Mucosa of rectum (tissue), 2 donors: ENCODE measurements at regions not wholly inside any gene's neighbourhood (a gene's known extent, or its start where the extent isn't known, plus 50 kb on each side); places are given as distances from the start of the nearest gene placed in this dataset.

Experiments used
- H3K27ac ChIP-seq, 2 donors: one replicate each; pipeline ENCODE4 v1.7.0; 2013; ENCODE audit warnings: inconsistent platforms in 2 of 2, low read depth in 2 of 2, low read length in 2 of 2
- H3K27me3 ChIP-seq, 2 donors: one replicate each; pipeline ENCODE4 v1.7.0; 2013; ENCODE audit warnings: low read length in 2 of 2; ENCODE audit not compliant: control insufficient read depth in 2 of 2, insufficient read depth in 2 of 2
- H3K36me3 ChIP-seq, 2 donors: one replicate each; pipeline ENCODE4 v1.7.0; 2013; ENCODE audit warnings: low read length in 2 of 2; ENCODE audit not compliant: control insufficient read depth in 2 of 2, insufficient read depth in 2 of 2
- H3K4me1 ChIP-seq, 2 donors: one replicate each; pipeline ENCODE4 v1.7.0; 2013; ENCODE audit warnings: low read length in 2 of 2, mild to moderate bottlenecking in 1 of 2; ENCODE audit not compliant: control insufficient read depth in 2 of 2, insufficient read depth in 2 of 2
- H3K4me3 ChIP-seq, 2 donors: one replicate each; pipeline ENCODE4 v1.7.0; 2013; ENCODE audit warnings: low read length in 2 of 2
- H3K9ac ChIP-seq, 2 donors: one replicate each; pipeline ENCODE4 v1.7.0; 2013; ENCODE audit warnings: low read length in 2 of 2, low read depth in 1 of 2, mild to moderate bottlenecking in 1 of 2
- H3K9me3 ChIP-seq, 2 donors: one replicate each; pipeline ENCODE4 v1.7.0; 2013; ENCODE audit warnings: low read length in 2 of 2; ENCODE audit not compliant: control insufficient read depth in 2 of 2
- donor health status: healthy.
- donor health status: Normal muscosa, but diverticular disease.

DNA sequence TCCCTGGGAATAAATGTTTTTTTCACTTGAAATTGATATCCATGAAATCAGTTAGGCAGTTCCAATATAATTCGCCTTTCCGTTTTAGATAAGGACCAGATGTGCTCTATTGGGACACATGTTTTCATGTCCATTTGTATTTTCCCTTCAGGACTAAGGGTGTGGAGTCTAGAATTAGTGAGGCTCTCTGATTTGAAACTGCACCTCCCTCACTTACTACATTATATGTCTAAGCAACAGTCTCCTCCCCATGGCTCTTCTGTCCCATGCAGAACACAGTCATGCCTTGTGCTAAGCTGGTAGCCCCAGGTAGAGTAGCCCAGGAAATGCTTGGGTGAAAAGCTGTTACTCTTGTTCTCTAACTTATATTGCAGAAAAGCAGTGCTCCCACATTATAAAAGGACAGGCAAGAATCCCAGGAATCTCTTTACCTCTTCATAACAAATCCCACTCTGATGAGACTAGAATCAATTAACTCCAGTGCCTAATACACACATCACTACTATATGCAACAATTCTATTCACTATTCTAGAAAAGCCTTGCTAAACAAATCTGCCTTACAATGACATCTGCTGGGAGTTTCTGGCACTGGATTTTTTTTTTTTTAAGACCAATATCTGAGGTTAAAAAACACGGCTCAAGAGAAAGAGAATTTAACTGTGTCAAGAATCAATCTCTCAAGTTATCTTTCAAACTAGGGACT, 293.9 kb downstream of the SNX13 start:
- Histone ChIP-seq H3K27me3 (no peaks in the 10 kb centered on the region), H3K9me3 (no peaks in the 10 kb centered on the region), H3K9ac (no peak overlapping the region), H3K27ac (no peak overlapping the region), H3K4me1 (no peaks in the 10 kb centered on the region), H3K36me3 (no peaks in the 10 kb centered on the region), H3K4me3 (no peak overlapping the region)

GRCh38 chr7:17651341-17651740, 289.0 kb downstream of the SNX13 start:
- no peaks in the 10 kb centered on the region for H3K36me3 ChIP-seq
- no peaks in the 10 kb centered on the region for H3K4me1 ChIP-seq
- H3K27me3 ChIP-seq, result no peaks in the 10 kb centered on the region
- H3K9me3 ChIP-seq, result no peaks in the 10 kb centered on the region
- H3K4me3 ChIP-seq, result no peak overlapping the region
- H3K9ac ChIP-seq, result no peak overlapping the region
- H3K27ac ChIP-seq, result peak overlapping the region in 1 of 2 donors; percentile 5

DNA sequence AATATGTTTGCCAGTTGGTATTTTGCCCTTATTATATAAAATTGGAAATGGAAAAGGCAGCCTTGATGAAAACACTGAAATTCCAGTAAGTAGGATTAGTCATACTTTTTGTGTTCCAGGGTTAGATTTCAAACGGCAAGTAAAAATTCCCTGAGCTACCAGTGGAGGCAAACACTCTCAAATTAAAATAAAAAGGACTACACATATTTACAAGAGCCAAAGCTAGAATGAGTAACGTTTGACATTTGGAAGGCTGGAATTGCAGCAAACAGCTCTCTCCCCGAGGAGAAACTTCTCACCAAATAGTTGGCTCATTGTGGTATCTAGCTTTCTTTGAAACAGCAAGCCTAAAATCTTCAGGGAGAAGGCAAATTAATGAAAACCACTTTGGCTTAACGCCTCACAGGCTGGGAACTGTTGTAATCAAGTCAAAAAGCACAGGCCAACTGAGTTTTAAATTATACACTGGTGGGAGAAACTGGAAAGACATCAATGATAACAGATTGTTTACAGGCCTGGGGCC, 288.4 kb downstream of the SNX13 start:
- H3K9me3 ChIP-seq, result no peaks in the 10 kb centered on the region
- no peaks in the 10 kb centered on the region for H3K4me1 ChIP-seq
- H3K9ac ChIP-seq, result no peak overlapping the region
- no peaks in the 10 kb centered on the region for H3K36me3 ChIP-seq
- no peak overlapping the region for H3K4me3 ChIP-seq
- H3K27ac ChIP-seq, result no peak overlapping the region
- H3K27me3 ChIP-seq, result no peaks in the 10 kb centered on the region

- H3K4me1 ChIP-seq, result no peaks in the 10 kb centered on the region
- H3K9me3 ChIP-seq, result no peaks in the 10 kb centered on the region
- H3K36me3 ChIP-seq, result no peaks in the 10 kb centered on the region
- no peak overlapping the region for H3K27ac ChIP-seq
- no peak overlapping the region for H3K4me3 ChIP-seq
- H3K9ac ChIP-seq, result no peak overlapping the region
- no peaks in the 10 kb centered on the region for H3K27me3 ChIP-seq
Observed at GRCh38 chr7:17654940-17655339, 285.4 kb downstream of the SNX13 start.

DNA sequence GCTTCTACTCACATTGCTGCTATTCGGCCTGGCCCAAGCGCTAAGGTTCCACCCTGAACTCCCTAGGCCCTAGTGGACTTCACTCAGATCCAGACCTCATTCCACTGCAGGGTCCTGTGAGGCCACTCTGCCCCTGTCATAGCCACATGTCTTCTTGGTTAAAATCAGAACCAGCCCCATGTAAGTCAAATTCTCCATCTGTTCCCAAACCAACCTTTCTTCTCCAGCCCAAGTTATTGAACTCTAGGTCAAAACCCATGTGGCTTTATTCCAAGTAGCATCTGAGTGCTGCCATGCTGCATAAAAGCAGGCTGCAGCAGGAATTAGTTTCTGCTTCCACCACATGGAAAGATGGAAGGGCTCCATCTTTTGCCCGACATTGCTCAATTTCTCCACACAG, 281.2 kb downstream of the SNX13 start:
- Histone ChIP-seq H3K9ac (no peak overlapping the region), H3K4me3 (no peak overlapping the region), H3K36me3 (no peaks in the 10 kb centered on the region), H3K27me3 (no peaks in the 10 kb centered on the region), H3K9me3 (no peaks in the 10 kb centered on the region), H3K4me1 (no peaks in the 10 kb centered on the region), H3K27ac (no peak overlapping the region)

GRCh38 chr7:17660116-17660515, 280.2 kb downstream of the SNX13 start:
- Histone ChIP-seq H3K9me3 (no peaks in the 10 kb centered on the region), H3K9ac (no peak overlapping the region), H3K27me3 (no peaks in the 10 kb centered on the region), H3K27ac (no peak overlapping the region), H3K4me1 (no peaks in the 10 kb centered on the region), H3K4me3 (no peak overlapping the region), H3K36me3 (no peaks in the 10 kb centered on the region)

DNA sequence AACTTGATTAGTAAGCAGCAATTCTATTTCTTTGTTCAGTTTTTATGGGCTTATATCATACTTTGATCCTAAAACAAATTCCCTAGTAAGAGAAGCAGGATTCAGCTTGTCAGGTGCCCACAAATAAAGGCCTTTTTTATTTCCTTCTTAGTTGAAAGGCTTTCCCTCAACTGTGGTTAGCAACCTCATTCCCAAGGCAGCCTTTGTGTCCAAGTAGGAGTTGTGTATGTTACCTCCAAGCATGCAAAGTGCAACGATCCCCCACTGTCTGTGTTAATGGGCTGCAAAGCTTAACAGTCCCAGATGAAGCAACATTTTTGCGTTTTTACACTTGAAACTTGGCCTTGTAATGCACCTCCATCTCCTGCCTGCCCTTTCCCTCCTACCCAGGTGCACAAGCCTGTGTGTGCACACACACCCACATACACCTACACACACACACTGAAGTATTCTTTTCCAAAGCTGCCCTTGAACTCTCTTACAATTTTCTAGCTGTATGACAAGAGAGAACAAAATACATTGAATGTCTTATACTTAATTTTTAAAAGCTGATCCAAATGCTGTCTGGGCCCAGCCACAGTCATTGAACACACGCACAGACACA, 278.2 kb downstream of the SNX13 start:
- Histone ChIP-seq H3K9ac (no peak overlapping the region), H3K27ac (no peak overlapping the region), H3K27me3 (no peaks in the 10 kb centered on the region), H3K36me3 (no peaks in the 10 kb centered on the region), H3K4me1 (no peaks in the 10 kb centered on the region), H3K4me3 (no peak overlapping the region), H3K9me3 (no peaks in the 10 kb centered on the region)

GRCh38 chr7:17663061-17663675, 277.1 kb downstream of the SNX13 start:
- Histone ChIP-seq H3K9ac (no peak overlapping the region), H3K9me3 (no peaks in the 10 kb centered on the region), H3K27me3 (no peaks in the 10 kb centered on the region), H3K4me3 (no peak overlapping the region), H3K4me1 (no peaks in the 10 kb centered on the region), H3K27ac (no peak overlapping the region), H3K36me3 (no peaks in the 10 kb centered on the region)

DNA sequence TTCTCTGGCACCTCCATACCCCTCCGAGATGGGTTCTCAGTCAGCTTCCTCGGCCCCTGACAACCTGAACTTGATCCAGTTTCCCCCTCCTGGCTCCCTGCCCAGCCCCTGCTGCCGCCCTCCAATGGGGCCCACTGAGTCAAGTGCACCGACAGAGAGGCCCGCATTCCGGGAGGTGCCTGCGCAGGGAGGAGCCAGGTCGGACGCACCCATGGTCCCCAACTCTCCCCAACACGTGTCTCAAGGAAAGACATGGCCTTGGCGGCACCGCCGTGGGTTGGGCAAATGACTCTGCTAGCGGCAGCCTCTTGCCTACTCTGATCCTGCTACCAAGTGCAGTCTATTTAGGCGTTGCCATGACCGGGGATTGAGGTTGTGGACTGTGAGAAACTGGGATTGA, 275.3 kb downstream of the SNX13 start:
- H3K27ac ChIP-seq, result no peak overlapping the region
- H3K27me3 ChIP-seq, result no peaks in the 10 kb centered on the region
- H3K36me3 ChIP-seq, result no peaks in the 10 kb centered on the region
- H3K4me1 ChIP-seq, result no peaks in the 10 kb centered on the region
- no peak overlapping the region for H3K9ac ChIP-seq
- H3K9me3 ChIP-seq, result no peaks in the 10 kb centered on the region
- no peak overlapping the region for H3K4me3 ChIP-seq

- no peaks in the 10 kb centered on the region for H3K4me1 ChIP-seq
- H3K27ac ChIP-seq, result no peak overlapping the region
- no peaks in the 10 kb centered on the region for H3K9me3 ChIP-seq
- H3K36me3 ChIP-seq, result no peaks in the 10 kb centered on the region
- H3K9ac ChIP-seq, result no peak overlapping the region
- H3K4me3 ChIP-seq, result no peak overlapping the region
- no peaks in the 10 kb centered on the region for H3K27me3 ChIP-seq
Observed at GRCh38 chr7:17668122-17668521, 272.2 kb downstream of the SNX13 start.
